ENCODE measurements at regions not wholly inside any gene's neighbourhood (a gene's known extent, or its start where the extent isn't known, plus 50 kb on each side); places are given as distances from the start of the nearest gene placed in this dataset.

- H3K4me1 Mint-ChIP-seq, result no peaks in the 10 kb centered on the region
- ATAC-seq, result no peak
Measured at GRCh38 chr5:75928992-75929391, 154.2 kb upstream of the SV2C start.

GRCh38 chr5:75922480-75922879 lies 160.7 kb upstream of the SV2C start:
- no peaks in the 10 kb centered on the region for H3K9me3 ChIP-seq (ENCODE audit: control insufficient read depth, low read length, poor library complexity, severe bottlenecking)
- DNase-seq (no peak), ATAC-seq (no peak)
- H3K4me3 Mint-ChIP-seq, result no peak overlapping the region
- H3K27ac Mint-ChIP-seq, result no peak overlapping the region
- H3K4me1 Mint-ChIP-seq, result no peaks in the 10 kb centered on the region
- H3K27me3 Mint-ChIP-seq, result peaks cover 40% of the 10 kb centered on the region
- no peaks in the 10 kb centered on the region for H3K36me3 Mint-ChIP-seq (ENCODE audit: low read depth)

More at GRCh38 chr5:75928992-75929391, 154.2 kb upstream of the SV2C start:
- Mint-ChIP-seq H3K4me3 (peak overlapping the region; percentile 47), H3K36me3 (ENCODE audit: low read depth) (no peaks in the 10 kb centered on the region), H3K27me3 (peaks cover 35% of the 10 kb centered on the region), H3K27ac (no peak overlapping the region)
- no peak for DNase-seq
- no peaks in the 10 kb centered on the region for H3K9me3 ChIP-seq (ENCODE audit: control insufficient read depth, low read length, poor library complexity, severe bottlenecking)

GRCh38 chr5:75921011-75921410 lies 162.2 kb upstream of the SV2C start:
- no peak for ATAC-seq
- no peaks in the 10 kb centered on the region for H3K36me3 Mint-ChIP-seq (ENCODE audit: low read depth)
- DNase-seq, result no peak
- no peak overlapping the region for H3K27ac Mint-ChIP-seq
- no peaks in the 10 kb centered on the region for H3K4me1 Mint-ChIP-seq
- no peaks in the 10 kb centered on the region for H3K9me3 ChIP-seq (ENCODE audit: control insufficient read depth, low read length, poor library complexity, severe bottlenecking)
- no peak overlapping the region for H3K4me3 Mint-ChIP-seq
- H3K27me3 Mint-ChIP-seq, result peaks cover 44% of the 10 kb centered on the region

GRCh38 chr5:75916144-75916543 lies 167.0 kb upstream of the SV2C start:
- DNase-seq, result no peak
- Mint-ChIP-seq H3K27me3 (peaks cover 36% of the 10 kb centered on the region), H3K4me3 (no peak overlapping the region), H3K27ac (no peak overlapping the region), H3K4me1 (no peaks in the 10 kb centered on the region), H3K36me3 (ENCODE audit: low read depth) (no peaks in the 10 kb centered on the region)
- ATAC-seq, result no peak
- no peaks in the 10 kb centered on the region for H3K9me3 ChIP-seq (ENCODE audit: control insufficient read depth, low read length, poor library complexity, severe bottlenecking)

GRCh38 chr5:75909223-75909622 lies 174.0 kb upstream of the SV2C start:
- no peaks in the 10 kb centered on the region for H3K9me3 ChIP-seq (ENCODE audit: control insufficient read depth, low read length, poor library complexity, severe bottlenecking)
- Mint-ChIP-seq H3K27ac (no peak overlapping the region), H3K4me1 (no peaks in the 10 kb centered on the region), H3K36me3 (ENCODE audit: low read depth) (no peaks in the 10 kb centered on the region), H3K27me3 (peaks cover 32% of the 10 kb centered on the region), H3K4me3 (no peak overlapping the region)
- ATAC-seq (no peak), DNase-seq (no peak)

GRCh38 chr5:75907651-75908050 lies 175.5 kb upstream of the SV2C start:
- no peaks in the 10 kb centered on the region for H3K9me3 ChIP-seq (ENCODE audit: control insufficient read depth, low read length, poor library complexity, severe bottlenecking)
- DNase-seq, result no peak
- H3K27ac Mint-ChIP-seq, result no peak overlapping the region
- no peak for ATAC-seq
- no peak overlapping the region for H3K4me3 Mint-ChIP-seq
- peaks cover 1% of the 10 kb centered on the region for H3K36me3 Mint-ChIP-seq (ENCODE audit: low read depth)
- peaks cover 39% of the 10 kb centered on the region for H3K27me3 Mint-ChIP-seq
- no peaks in the 10 kb centered on the region for H3K4me1 Mint-ChIP-seq

- no peak overlapping the region for H3K4me3 Mint-ChIP-seq
- H3K36me3 Mint-ChIP-seq (ENCODE audit: low read depth), result no peaks in the 10 kb centered on the region
- H3K27ac Mint-ChIP-seq, result no peak overlapping the region
- no peaks in the 10 kb centered on the region for H3K4me1 Mint-ChIP-seq
- no peaks in the 10 kb centered on the region for H3K27me3 Mint-ChIP-seq
- ATAC-seq (no peak), DNase-seq (no peak)
- no peaks in the 10 kb centered on the region for H3K9me3 ChIP-seq (ENCODE audit: control insufficient read depth, low read length, poor library complexity, severe bottlenecking)
Measured at GRCh38 chr5:75894482-75894881, 177.2 kb upstream of the POC5 start.

- H3K9me3 ChIP-seq (ENCODE audit: control insufficient read depth, low read length, poor library complexity, severe bottlenecking), result no peaks in the 10 kb centered on the region
- DNase-seq, result no peak
- H3K4me3 Mint-ChIP-seq, result no peak overlapping the region
- H3K27me3 Mint-ChIP-seq, result peaks cover 6% of the 10 kb centered on the region
- H3K36me3 Mint-ChIP-seq (ENCODE audit: low read depth), result no peaks in the 10 kb centered on the region
- no peak for ATAC-seq
- H3K27ac Mint-ChIP-seq, result no peak overlapping the region
- no peaks in the 10 kb centered on the region for H3K4me1 Mint-ChIP-seq
Measured at GRCh38 chr5:75891736-75892135, 174.5 kb upstream of the POC5 start.

- Mint-ChIP-seq H3K4me1 (peaks cover 3% of the 10 kb centered on the region), H3K4me3 (no peak overlapping the region), H3K36me3 (ENCODE audit: low read depth) (no peaks in the 10 kb centered on the region), H3K27ac (no peak overlapping the region), H3K27me3 (peaks cover 6% of the 10 kb centered on the region)
- DNase-seq (no peak), ATAC-seq (no peak)
- no peaks in the 10 kb centered on the region for H3K9me3 ChIP-seq (ENCODE audit: control insufficient read depth, low read length, poor library complexity, severe bottlenecking)
Measured at GRCh38 chr5:75891020-75891419, 173.8 kb upstream of the POC5 start.

- Mint-ChIP-seq H3K4me3 (no peak overlapping the region), H3K36me3 (ENCODE audit: low read depth) (no peaks in the 10 kb centered on the region), H3K4me1 (peaks cover 3% of the 10 kb centered on the region), H3K27ac (no peak overlapping the region), H3K27me3 (peaks cover 6% of the 10 kb centered on the region)
- no peak for DNase-seq
- no peak for ATAC-seq
- H3K9me3 ChIP-seq (ENCODE audit: control insufficient read depth, low read length, poor library complexity, severe bottlenecking), result no peaks in the 10 kb centered on the region
Measured at GRCh38 chr5:75890546-75890945, 173.3 kb upstream of the POC5 start.

- DNase-seq, result no peak
- no peaks in the 10 kb centered on the region for H3K9me3 ChIP-seq (ENCODE audit: control insufficient read depth, low read length, poor library complexity, severe bottlenecking)
- ATAC-seq, result no peak
- H3K27me3 Mint-ChIP-seq, result peaks cover 6% of the 10 kb centered on the region
- H3K27ac Mint-ChIP-seq, result no peak overlapping the region
- H3K4me3 Mint-ChIP-seq, result no peak overlapping the region
- no peaks in the 10 kb centered on the region for H3K36me3 Mint-ChIP-seq (ENCODE audit: low read depth)
- peaks cover 3% of the 10 kb centered on the region for H3K4me1 Mint-ChIP-seq
Measured at GRCh38 chr5:75886706-75887105, 169.5 kb upstream of the POC5 start.

GRCh38 chr5:75885849-75886596 lies 168.8 kb upstream of the POC5 start:
- Mint-ChIP-seq H3K4me1 (peaks cover 3% of the 10 kb centered on the region), H3K27ac (no peak overlapping the region), H3K36me3 (ENCODE audit: low read depth) (no peaks in the 10 kb centered on the region), H3K4me3 (no peak overlapping the region), H3K27me3 (peaks cover 6% of the 10 kb centered on the region)
- DNase-seq (no peak), ATAC-seq (no peak)
- H3K9me3 ChIP-seq (ENCODE audit: control insufficient read depth, low read length, poor library complexity, severe bottlenecking), result no peaks in the 10 kb centered on the region

- DNase-seq, result no peak
- Mint-ChIP-seq H3K4me1 (peaks cover 3% of the 10 kb centered on the region), H3K36me3 (ENCODE audit: low read depth) (no peaks in the 10 kb centered on the region), H3K27ac (no peak overlapping the region), H3K27me3 (peaks cover 6% of the 10 kb centered on the region), H3K4me3 (no peak overlapping the region)
- no peaks in the 10 kb centered on the region for H3K9me3 ChIP-seq (ENCODE audit: control insufficient read depth, low read length, poor library complexity, severe bottlenecking)
- ATAC-seq, result no peak
Measured at GRCh38 chr5:75885321-75885720, 168.1 kb upstream of the POC5 start.

- peaks cover 22% of the 10 kb centered on the region for H3K27me3 Mint-ChIP-seq
- ATAC-seq (no peak), DNase-seq (no peak)
- no peak overlapping the region for H3K27ac Mint-ChIP-seq
- no peaks in the 10 kb centered on the region for H3K9me3 ChIP-seq (ENCODE audit: control insufficient read depth, low read length, poor library complexity, severe bottlenecking)
- no peaks in the 10 kb centered on the region for H3K4me1 Mint-ChIP-seq
- H3K36me3 Mint-ChIP-seq (ENCODE audit: low read depth), result no peaks in the 10 kb centered on the region
- H3K4me3 Mint-ChIP-seq, result no peak overlapping the region
Measured at GRCh38 chr5:75869891-75870290, 152.7 kb upstream of the POC5 start.
